Esophagus muscularis mucosa (tissue), 3 donors: ENCODE measurements at regions not wholly inside any gene's neighbourhood (a gene's known extent, or its start where the extent isn't known, plus 50 kb on each side); places are given as distances from the start of the nearest gene placed in this dataset.

Experiments
- POLR2A ChIP-seq: fragments of 450-650 bp; IDR thresholded peaks from one replicate; pipeline ENCODE4 v1.6.1; 2017; ENCODE audit warnings: antibody characterized with exemption, moderate library complexity, mild to moderate bottlenecking, low read depth
- POLR2AphosphoS5 ChIP-seq, 2 donors: sonication (generic); formaldehyde crosslinking; IDR thresholded peaks; one replicate each; pipeline ENCODE4 v1.6.1; 2017; ENCODE audit warnings: antibody characterized with exemption in 2 of 2
- TF ChIP-seq, protein P1 (sequence below), 3 experiments: fragments of 200-600 bp in 2 of 3; fragments of 450-650 bp in 1 of 3; sonication (generic) in 2 of 3; IDR thresholded peaks; one replicate each; pipeline ENCODE4 v1.5.1; 2017 to 2019; ENCODE audit warnings: antibody characterized with exemption in 3 of 3, mild to moderate bottlenecking in 2 of 3, moderate library complexity in 1 of 3

GRCh38 chr16:79347277-79347676 is 253.3 kb downstream of the MAF start:
- TF ChIP-seq POLR2AphosphoS5 (IDR thresholded peaks at IDR 0.05), result no peak
- TF ChIP-seq, protein P1, sequence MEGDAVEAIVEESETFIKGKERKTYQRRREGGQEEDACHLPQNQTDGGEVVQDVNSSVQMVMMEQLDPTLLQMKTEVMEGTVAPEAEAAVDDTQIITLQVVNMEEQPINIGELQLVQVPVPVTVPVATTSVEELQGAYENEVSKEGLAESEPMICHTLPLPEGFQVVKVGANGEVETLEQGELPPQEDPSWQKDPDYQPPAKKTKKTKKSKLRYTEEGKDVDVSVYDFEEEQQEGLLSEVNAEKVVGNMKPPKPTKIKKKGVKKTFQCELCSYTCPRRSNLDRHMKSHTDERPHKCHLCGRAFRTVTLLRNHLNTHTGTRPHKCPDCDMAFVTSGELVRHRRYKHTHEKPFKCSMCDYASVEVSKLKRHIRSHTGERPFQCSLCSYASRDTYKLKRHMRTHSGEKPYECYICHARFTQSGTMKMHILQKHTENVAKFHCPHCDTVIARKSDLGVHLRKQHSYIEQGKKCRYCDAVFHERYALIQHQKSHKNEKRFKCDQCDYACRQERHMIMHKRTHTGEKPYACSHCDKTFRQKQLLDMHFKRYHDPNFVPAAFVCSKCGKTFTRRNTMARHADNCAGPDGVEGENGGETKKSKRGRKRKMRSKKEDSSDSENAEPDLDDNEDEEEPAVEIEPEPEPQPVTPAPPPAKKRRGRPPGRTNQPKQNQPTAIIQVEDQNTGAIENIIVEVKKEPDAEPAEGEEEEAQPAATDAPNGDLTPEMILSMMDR (IDR thresholded peaks at IDR 0.05), result no peak
- no peak for TF ChIP-seq POLR2A
